ENCODE measurements at regions not wholly inside any gene's neighbourhood (a gene's known extent, or its start where the extent isn't known, plus 50 kb on each side); places are given as distances from the start of the nearest gene placed in this dataset.

- intact Hi-C loops (cut with DNase I, micrococcal nuclease) = no loop called here
- DNase-seq = no peak
- ATAC-seq = no peak
Observed at GRCh38 chr11:80625563-80625962, 1184.7 kb upstream of the TENM4 start.

GRCh38 chr11:80621871-80622270 lies 1181.0 kb upstream of the TENM4 start:
- ATAC-seq (peak; percentile 60), DNase-seq (no peak)
- intact Hi-C loops (cut with DNase I, micrococcal nuclease) = no loop called here

DNA sequence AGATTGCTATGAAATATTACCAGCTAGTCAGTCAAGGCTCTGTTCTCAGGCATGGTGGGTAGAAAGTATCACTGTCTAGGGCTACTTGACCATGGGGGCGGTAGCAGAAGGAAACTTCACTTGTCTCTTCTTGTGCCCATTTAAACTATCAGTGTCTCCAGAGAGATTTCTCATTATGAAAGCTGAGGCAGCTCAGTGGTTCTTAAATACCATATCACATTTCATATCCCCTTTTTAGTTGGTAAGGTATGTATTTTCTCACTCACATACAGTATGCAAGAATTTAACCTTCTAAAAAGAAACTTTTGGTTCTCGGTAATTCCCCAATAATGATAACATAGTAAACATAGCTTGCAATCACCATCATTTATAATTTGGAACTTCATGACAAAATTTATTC lies 1180.0 kb upstream of the TENM4 start:
- intact Hi-C loops (cut with DNase I, micrococcal nuclease) = no loop called here
- no peak for ATAC-seq
- DNase-seq = no peak

- ATAC-seq = no peak
- DNase-seq = no peak
- intact Hi-C loops (cut with DNase I, micrococcal nuclease) = no loop called here
Observed at GRCh38 chr11:80617156-80617555, 1176.3 kb upstream of the TENM4 start.

- ATAC-seq = no peak
- intact Hi-C loops (cut with DNase I, micrococcal nuclease) = no loop called here
- DNase-seq = no peak
Observed at GRCh38 chr11:80616070-80616800, 1175.4 kb upstream of the TENM4 start.

DNA sequence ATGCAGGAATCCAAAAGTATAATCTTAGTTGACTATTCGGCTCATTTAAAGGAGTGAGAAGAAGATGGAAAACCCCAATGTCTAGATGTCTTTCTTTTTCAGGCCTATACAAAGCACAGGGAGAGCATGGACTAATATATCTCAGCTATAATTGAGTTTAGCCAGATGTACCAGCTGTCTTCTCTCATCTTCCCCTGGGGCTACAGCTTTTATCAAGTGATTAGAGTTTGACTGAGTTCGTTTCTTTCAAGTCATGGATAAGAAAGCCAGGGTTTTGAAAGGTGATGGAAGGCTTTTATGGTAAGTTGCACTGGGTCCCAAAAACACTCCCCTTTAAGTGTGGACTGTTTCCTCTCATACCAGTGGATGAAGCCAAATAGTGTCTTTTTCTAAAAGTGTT lies 1172.8 kb upstream of the TENM4 start:
- DNase-seq (no peak), ATAC-seq (no peak)
- intact Hi-C loops (cut with DNase I, micrococcal nuclease) = no loop called here

DNA sequence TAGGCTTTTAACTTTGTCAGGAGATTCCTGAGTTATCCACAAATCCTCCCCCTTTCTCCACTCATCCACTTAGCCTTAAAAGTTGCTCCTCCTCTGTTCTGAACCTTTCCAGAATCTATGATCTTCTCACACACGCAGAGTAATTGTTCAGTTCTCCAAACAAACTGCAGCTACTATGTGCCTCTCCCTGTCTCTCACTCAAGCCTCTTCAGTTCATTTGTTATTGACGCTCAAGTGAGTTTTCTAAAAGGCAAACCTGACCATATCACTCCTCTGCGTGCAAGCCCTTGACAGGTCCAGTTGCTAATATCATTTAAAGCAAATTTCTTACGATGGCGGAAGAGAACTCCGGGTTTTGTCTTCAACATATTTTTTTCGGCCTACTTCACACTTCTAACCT lies 1169.7 kb upstream of the TENM4 start:
- no peak for ATAC-seq
- DNase-seq = no peak
- intact Hi-C loops (cut with DNase I, micrococcal nuclease) = no loop called here

DNA sequence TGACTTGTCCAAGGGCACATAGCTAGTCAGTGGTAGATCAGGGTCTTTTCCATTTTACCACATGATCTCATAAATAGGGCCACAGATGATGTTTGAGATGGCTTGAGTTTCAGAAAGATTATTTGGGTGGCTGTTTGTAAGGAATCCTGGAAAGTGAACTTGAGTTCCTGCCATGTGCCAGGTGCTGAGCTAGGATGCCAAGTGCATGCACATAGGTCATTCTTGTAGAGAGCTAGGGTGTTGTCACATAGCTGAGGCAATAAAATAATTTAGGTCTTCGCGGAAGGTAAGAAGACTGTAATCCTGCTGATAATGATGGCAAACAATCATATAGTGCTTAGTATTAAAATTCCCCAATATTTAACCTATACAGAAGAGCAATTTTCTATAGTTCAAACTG lies 1162.6 kb upstream of the TENM4 start:
- peak; percentile 46 to 67 for DNase-seq
- ATAC-seq = peak; percentile 96

DNA sequence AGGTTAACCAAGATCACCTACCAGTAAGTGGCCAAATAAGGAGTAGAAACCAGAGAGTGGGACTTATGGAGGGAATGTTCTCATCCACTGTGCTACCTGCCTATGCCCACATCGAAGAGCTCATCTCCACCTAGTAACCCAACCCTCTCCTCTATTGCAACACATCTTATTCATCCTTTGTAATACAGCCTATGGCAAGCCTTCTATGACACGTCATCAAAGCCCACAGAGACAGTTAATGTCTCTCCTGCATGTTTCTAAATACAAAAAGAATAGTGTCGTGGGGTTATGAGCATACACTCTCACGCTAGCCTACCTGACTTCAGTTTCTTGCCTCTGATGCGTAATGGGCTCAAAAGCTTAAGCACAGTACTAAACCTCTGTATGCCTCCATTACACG lies 1158.1 kb upstream of the TENM4 start:
- intact Hi-C loops (cut with DNase I, micrococcal nuclease) = no loop called here
- ATAC-seq (no peak), DNase-seq (no peak)

More for the DNA sequence above, 1162.6 kb upstream of the TENM4 start:
- intact Hi-C loops (cut with DNase I, micrococcal nuclease) = no loop called here

DNA sequence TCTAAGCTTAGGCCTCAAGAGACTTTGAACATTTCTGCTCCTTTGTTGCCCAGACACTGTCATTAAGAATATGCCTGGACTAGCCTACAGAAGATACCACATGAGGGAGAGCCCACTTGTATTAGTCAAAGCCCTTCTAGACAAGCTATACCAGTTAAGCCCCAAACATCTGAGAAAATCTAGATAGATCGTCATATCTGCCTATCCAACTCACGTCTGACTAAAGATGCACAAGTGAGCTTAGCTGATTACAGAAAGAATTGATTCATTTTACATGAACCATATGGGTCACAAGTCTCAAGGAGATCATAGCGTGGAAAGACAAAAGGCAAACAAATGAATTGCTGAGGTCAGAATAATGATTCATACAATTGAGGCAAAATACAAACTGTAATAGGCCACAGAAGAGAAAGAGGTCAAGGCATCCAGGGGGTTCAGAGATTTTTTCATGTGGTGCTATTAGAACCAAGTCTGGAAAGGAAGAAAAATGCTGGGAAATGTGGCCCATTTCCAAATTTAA lies 1155.5 kb upstream of the TENM4 start:
- no peak for DNase-seq
- intact Hi-C loops (cut with DNase I, micrococcal nuclease) = no loop called here
- no peak for ATAC-seq

GRCh38 chr11:80595011-80595410 lies 1154.2 kb upstream of the TENM4 start:
- DNase-seq (no peak), ATAC-seq (peak; percentile 62)

DNA sequence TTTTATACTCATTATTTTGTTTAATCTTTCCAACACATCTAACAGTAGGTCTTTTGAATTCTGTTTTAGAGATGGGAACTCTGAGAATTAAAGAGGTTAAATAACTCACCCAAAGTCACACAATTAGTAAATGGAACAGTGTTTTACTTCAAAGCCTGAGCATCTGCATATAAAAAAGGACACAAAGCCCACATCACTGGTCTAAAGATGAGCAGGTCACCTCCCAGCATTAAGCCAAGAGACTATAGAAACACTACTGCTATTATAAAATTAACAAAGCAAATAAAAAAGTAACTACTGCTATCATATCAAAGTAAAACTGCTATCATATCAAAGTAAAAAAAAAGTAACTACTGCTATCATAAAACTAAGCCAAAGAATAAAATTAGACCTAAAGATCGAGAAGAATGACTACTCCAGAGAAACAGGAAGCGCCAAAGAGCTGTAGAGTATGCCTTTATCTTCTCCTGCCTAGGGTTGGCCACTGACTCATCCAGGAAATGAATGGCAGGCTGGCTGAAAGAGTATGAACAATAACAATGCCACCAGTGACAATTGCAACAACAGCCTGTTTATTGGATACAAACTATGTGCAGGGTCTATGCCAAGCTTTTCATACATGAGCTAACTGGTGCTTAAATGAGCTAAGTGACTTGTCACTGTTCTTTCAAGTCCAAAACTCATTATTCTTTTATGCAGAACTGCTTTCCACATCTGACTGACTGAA lies 1153.0 kb upstream of the TENM4 start:
- intact Hi-C loops (cut with DNase I, micrococcal nuclease) = no loop called here
- DNase-seq (peak in 1 of 2 donors; percentile 41), ATAC-seq (peak; percentile 99)

More at GRCh38 chr11:80595011-80595410, 1154.2 kb upstream of the TENM4 start:
- intact Hi-C loops (cut with DNase I, micrococcal nuclease) = no loop called here

DNA sequence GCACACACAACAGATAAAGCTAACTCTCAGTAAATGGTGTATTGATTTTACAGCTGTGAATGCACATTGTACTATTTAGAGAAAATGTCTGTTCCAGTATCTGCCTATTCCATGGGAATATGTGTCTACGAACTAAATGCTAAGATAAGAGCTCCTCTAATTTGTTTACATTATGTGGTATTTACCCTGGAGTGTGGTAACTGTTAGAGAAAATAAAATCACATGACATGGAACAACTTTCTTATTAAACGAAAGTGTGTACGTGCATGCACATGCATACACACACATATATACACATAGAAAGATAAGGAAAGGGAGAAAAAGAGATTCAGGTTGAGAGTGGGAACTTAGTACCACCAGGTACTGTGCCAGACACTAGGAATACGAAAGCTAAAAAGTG lies 1151.7 kb upstream of the TENM4 start:
- intact Hi-C loops (cut with DNase I, micrococcal nuclease) = no loop called here
- no peak for ATAC-seq
- DNase-seq = no peak

DNA sequence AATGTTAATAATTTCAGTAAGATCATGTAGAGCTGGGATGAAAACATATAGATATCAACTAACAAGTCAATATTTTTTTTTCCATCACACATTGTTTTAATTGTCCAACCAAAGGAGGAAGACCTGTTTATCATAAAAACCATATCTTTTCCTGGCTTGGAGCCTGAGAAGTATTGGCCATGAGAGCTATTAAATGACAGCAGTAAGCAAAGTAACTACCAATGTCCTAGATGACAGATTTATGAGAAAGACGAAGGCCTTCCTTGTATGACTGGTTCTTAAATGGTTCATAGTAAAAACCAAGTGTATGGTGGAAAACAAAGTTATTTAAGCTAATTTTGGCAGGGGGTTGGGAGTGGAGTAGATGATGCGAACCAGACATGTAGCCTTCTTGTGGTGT lies 1147.1 kb upstream of the TENM4 start:
- intact Hi-C loops (cut with DNase I, micrococcal nuclease) = no loop called here
- DNase-seq = no peak
- ATAC-seq = peak; percentile 92

DNA sequence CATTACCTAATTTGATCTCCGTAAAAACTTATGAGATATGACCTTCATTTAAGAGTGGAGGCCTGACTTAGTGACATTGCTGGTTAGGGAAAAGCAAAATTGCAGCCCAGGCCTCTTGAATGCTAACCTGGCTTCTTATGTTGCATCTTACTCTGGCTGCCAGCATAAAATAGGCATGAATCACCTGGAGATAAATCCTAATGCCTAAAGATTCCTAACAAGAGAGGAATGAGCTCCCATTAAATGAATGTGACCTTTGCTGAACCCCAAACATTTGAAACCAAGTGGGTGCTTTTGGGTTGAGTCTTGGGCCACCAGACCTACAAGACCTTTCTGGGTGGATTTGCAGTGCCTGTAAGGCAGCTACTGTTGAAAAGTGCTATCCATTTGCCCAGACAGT lies 1145.6 kb upstream of the TENM4 start:
- ATAC-seq (no peak), DNase-seq (no peak)
- intact Hi-C loops (cut with DNase I, micrococcal nuclease) = no loop called here

DNA sequence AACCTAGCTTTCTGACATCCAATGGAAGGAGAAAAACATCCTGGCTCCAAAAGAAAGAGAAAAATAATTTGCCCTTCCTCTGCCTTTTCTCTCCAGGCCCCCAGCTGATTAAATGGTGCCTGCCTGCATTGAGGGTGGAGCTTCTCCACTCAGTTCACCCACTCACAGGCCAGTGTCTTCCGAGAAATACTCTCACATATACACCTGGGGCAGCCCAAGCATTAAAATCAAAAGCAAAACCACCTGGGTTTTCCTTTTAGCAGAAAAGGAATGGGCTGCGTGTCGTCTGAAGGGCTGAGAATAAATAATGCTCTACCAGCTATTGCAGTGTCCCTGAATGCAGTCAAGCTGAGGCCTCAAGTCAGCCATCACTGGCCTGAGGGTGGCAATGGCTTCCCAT lies 1143.8 kb upstream of the TENM4 start:
- ATAC-seq = no peak
- intact Hi-C loops (cut with DNase I, micrococcal nuclease) = no loop called here

GRCh38 chr11:80569832-80570231 lies 1129.0 kb upstream of the TENM4 start:
- DNase-seq = no peak
- ATAC-seq = no peak
- intact Hi-C loops (cut with DNase I, micrococcal nuclease) = no loop called here

More for the DNA sequence above, 1143.8 kb upstream of the TENM4 start:
- DNase-seq = no peak

GRCh38 chr11:80565231-80565630 lies 1124.4 kb upstream of the TENM4 start:
- DNase-seq = no peak
- no peak for ATAC-seq
- intact Hi-C loops (cut with DNase I, micrococcal nuclease) = no loop called here

DNA sequence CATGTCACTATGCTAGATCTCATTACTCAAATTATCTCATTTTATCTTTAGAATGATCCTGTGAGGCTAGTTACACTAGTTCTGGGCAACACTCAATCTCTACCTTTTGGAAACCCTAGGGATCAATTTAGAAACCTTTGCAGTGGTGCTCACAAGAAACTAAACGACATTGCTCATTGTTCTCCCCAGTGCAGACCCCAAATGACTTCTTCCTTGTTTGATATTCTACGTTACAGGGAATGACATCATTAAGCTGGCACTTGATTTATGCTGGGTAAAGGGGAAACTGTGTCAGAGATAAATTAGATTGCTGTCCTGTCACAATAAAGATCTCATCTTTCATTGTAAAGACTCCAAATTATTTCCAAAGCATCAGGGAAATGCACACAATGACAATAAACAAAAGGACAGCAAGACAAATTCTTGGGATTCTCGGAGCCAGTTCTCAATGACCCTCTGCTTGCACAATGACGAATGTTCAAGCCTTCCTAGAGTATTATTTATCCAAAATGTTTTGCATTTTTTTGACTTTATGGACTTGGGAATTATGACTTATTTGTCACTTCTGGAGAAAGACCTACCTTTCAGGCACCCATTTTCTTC lies 1121.8 kb upstream of the TENM4 start:
- intact Hi-C loops (cut with DNase I, micrococcal nuclease) = no loop called here
- ATAC-seq (no peak), DNase-seq (no peak)

GRCh38 chr11:80559942-80560341 lies 1119.1 kb upstream of the TENM4 start:
- intact Hi-C loops (cut with DNase I, micrococcal nuclease) = no loop called here
- ATAC-seq (no peak), DNase-seq (no peak)
